IPS DF 6.9 (cell line): ENCODE measurements at regions not wholly inside any gene's neighbourhood (a gene's known extent, or its start where the extent isn't known, plus 50 kb on each side); places are given as distances from the start of the nearest gene placed in this dataset.

Experiments
- DNase-seq: peaks from one replicate; pipeline ENCODE4 v3.0.0-alpha.2; 2013; ENCODE audit warnings: low read depth, low spot score
- H3K27ac ChIP-seq: one replicate; pipeline ENCODE4 v1.5.1; 2013; ENCODE audit warnings: low read length, control low read depth
- H3K27me3 ChIP-seq: 2 replicates; pipeline ENCODE4 v1.6.1; 2013; ENCODE audit warnings: mild to moderate bottlenecking, low read length; ENCODE audit not compliant: control insufficient read depth, insufficient read depth
- H3K36me3 ChIP-seq: 2 replicates; pipeline ENCODE4 v1.6.1; 2013; ENCODE audit warnings: low read length; ENCODE audit not compliant: control insufficient read depth, insufficient read depth
- H3K4me1 ChIP-seq: 2 replicates; pipeline ENCODE4 v1.6.1; 2013; ENCODE audit warnings: low read length; ENCODE audit not compliant: control insufficient read depth, insufficient read depth
- H3K4me3 ChIP-seq: 2 replicates; pipeline ENCODE4 v1.5.1; 2013; ENCODE audit warnings: mild to moderate bottlenecking, low read length
- H3K9me3 ChIP-seq: 2 replicates; pipeline ENCODE4 v1.6.1; 2013; ENCODE audit warnings: low read length, inconsistent platforms; ENCODE audit not compliant: control insufficient read depth, insufficient read depth
- WGBS: extraction: QIAGEN DNeasy Blood & Tissue Kit; methylation state at CpG from one replicate; pipeline ENCODE4 v1.1.7; 2013; ENCODE audit warnings: mixed read lengths, missing lambda C conversion rate; ENCODE audit not compliant: insufficient read length, insufficient coverage; 5-methylcytosine and 5-hydroxymethylcytosine counted together

GRCh38 chr1:232483826-232484225 is 146.1 kb downstream of the SIPA1L2 start:
- H3K4me3 ChIP-seq = no peak overlapping the region
- no peaks in the 10 kb centered on the region for H3K27me3 ChIP-seq
- H3K27ac ChIP-seq = no peak overlapping the region
- DNase-seq = no peak
- H3K9me3 ChIP-seq = no peaks in the 10 kb centered on the region
- no peaks in the 10 kb centered on the region for H3K4me1 ChIP-seq
- no CpG with 5 or more reads among the region's 4 CpGs for whole genome bisulfite sequencing
- H3K36me3 ChIP-seq = no peaks in the 10 kb centered on the region

- Histone ChIP-seq H3K4me1 (no peaks in the 10 kb centered on the region), H3K27ac (no peak overlapping the region), H3K36me3 (no peaks in the 10 kb centered on the region), H3K9me3 (no peaks in the 10 kb centered on the region), H3K27me3 (no peaks in the 10 kb centered on the region), H3K4me3 (no peak overlapping the region)
- no CpG with 5 or more reads among the region's 5 CpGs for WGBS
- no peak for DNase-seq
Observed at GRCh38 chr1:232481091-232481490, 148.8 kb downstream of the SIPA1L2 start.

- no peak overlapping the region for H3K4me3 ChIP-seq
- DNase-seq = no peak
- H3K4me1 ChIP-seq = peaks cover 3% of the 10 kb centered on the region; the same call in 1 of the 2 replicates
- WGBS = no CpG with 5 or more reads among the region's 6 CpGs
- no peaks in the 10 kb centered on the region for H3K9me3 ChIP-seq
- no peaks in the 10 kb centered on the region for H3K36me3 ChIP-seq
- H3K27ac ChIP-seq = no peak overlapping the region
- no peaks in the 10 kb centered on the region for H3K27me3 ChIP-seq
Observed at GRCh38 chr1:232477728-232478127, 152.2 kb downstream of the SIPA1L2 start.

GRCh38 chr1:232476538-232476950 is 153.4 kb downstream of the SIPA1L2 start:
- no peak for DNase-seq
- Histone ChIP-seq H3K36me3 (no peaks in the 10 kb centered on the region), H3K4me3 (no peak overlapping the region), H3K27me3 (no peaks in the 10 kb centered on the region), H3K27ac (no peak overlapping the region), H3K4me1 (peaks cover 3% of the 10 kb centered on the region; the same call in 1 of the 2 replicates), H3K9me3 (no peaks in the 10 kb centered on the region)
- no CpG with 5 or more reads among the region's 2 CpGs for WGBS

DNA sequence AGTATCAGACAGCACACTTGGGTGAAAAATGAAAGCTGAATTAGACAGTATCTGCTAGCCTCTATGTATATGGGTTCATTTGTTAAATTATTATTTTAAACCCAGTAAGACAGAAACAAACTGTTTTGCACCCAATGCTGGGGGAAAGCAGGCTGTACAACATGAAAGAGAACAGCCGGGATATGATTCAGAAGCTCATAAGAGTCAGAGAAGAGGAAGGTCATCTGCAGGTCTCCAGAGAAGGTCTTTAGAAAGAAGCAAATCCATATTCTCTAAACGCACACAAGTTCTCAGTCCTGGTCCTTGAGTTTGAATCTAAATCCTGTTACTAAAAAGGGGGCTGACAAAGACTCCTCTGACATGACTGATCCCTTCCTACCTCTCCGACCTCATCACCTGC is 155.1 kb downstream of the SIPA1L2 start:
- Histone ChIP-seq H3K9me3 (no peaks in the 10 kb centered on the region), H3K36me3 (no peaks in the 10 kb centered on the region), H3K4me1 (peaks cover 3% of the 10 kb centered on the region; the same call in 1 of the 2 replicates), H3K27ac (no peak overlapping the region), H3K4me3 (no peak overlapping the region), H3K27me3 (peaks cover 2% of the 10 kb centered on the region; the same call in 1 of the 2 replicates)
- DNase-seq = no peak
- no CpG with 5 or more reads among the region's 3 CpGs for WGBS

- no peak overlapping the region for H3K27ac ChIP-seq
- no peak for DNase-seq
Observed at GRCh38 chr1:232473900-232474299, 156.0 kb downstream of the SIPA1L2 start.

DNA sequence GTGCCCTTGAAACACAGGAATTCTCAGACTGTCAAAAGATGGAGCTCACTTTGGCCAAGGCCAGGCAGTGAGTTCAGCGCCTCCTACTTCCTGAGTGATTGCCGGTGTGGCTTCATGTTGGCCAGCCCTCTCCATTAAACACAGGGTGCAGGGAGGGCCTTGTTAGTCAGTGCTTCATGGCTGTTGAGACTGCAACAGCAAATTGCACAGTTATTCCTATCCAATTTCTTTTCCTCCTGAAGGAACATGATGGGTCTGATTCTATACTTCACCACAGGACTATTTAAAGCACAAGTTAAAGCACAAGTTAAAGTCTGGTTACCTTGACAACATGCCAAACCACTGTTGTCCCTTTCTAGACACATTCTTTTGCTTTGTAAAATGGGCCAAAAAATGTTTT is 156.6 kb downstream of the SIPA1L2 start:
- DNase-seq = no peak
- H3K4me1 ChIP-seq = peaks cover 3% of the 10 kb centered on the region; the same call in 1 of the 2 replicates

More at GRCh38 chr1:232473900-232474299, 156.0 kb downstream of the SIPA1L2 start:
- H3K4me1 ChIP-seq = peaks cover 3% of the 10 kb centered on the region; the same call in 1 of the 2 replicates
- no peak overlapping the region for H3K4me3 ChIP-seq
- H3K27me3 ChIP-seq = peaks cover 4% of the 10 kb centered on the region; the same call in 1 of the 2 replicates
- H3K36me3 ChIP-seq = no peaks in the 10 kb centered on the region
- H3K9me3 ChIP-seq = no peaks in the 10 kb centered on the region
- WGBS = no CpG with 5 or more reads among the region's 4 CpGs

DNA sequence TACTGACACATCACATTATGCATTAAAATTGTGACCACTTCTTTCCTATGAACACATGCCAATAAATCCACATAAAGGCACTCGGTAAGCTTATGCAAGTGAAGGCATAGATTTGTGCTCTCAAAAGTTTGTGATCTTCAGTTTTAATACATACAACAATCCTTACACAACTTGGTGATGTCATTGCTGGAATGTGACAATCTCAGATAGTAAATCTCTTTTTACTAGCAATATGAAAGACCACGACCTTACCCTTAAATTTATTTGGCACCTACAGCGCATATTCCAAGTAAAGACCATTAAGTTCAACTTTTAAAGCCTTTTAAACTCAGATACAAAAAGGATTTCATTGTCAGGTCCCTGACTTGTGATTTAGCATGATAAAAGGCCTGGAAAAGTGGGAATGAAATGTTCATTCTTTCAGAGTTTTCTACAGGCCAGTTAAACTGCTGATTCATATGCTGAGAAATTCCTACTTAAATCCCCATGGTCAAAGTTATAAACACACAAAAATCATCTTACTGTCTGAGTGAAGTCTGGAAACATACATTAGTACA is 157.4 kb downstream of the SIPA1L2 start:
- no CpG with 5 or more reads among the region's 3 CpGs for WGBS
- peaks cover 3% of the 10 kb centered on the region; the same call in 1 of the 2 replicates for H3K4me1 ChIP-seq
- no peak overlapping the region for H3K27ac ChIP-seq
- no peaks in the 10 kb centered on the region for H3K9me3 ChIP-seq
- no peaks in the 10 kb centered on the region for H3K36me3 ChIP-seq
- DNase-seq = no peak
- peaks cover 6% of the 10 kb centered on the region; the same call in 1 of the 2 replicates for H3K27me3 ChIP-seq
- no peak overlapping the region for H3K4me3 ChIP-seq

More for the DNA sequence above, 156.6 kb downstream of the SIPA1L2 start:
- no peaks in the 10 kb centered on the region for H3K9me3 ChIP-seq
- H3K27ac ChIP-seq = no peak overlapping the region
- peaks cover 5% of the 10 kb centered on the region; the same call in 1 of the 2 replicates for H3K27me3 ChIP-seq
- no peaks in the 10 kb centered on the region for H3K36me3 ChIP-seq
- WGBS = no CpG with 5 or more reads among the region's 2 CpGs
- H3K4me3 ChIP-seq = no peak overlapping the region

- H3K4me1 ChIP-seq = peaks cover 3% of the 10 kb centered on the region; the same call in 1 of the 2 replicates
- H3K9me3 ChIP-seq = no peaks in the 10 kb centered on the region
- WGBS = no CpG with 5 or more reads among the region's 5 CpGs
- H3K4me3 ChIP-seq = no peak overlapping the region
- H3K27me3 ChIP-seq = peaks cover 13% of the 10 kb centered on the region
- no peak overlapping the region for H3K27ac ChIP-seq
- DNase-seq = no peak
- H3K36me3 ChIP-seq = no peaks in the 10 kb centered on the region
Observed at GRCh38 chr1:232471250-232471649, 158.7 kb downstream of the SIPA1L2 start.

- no CpG with 5 or more reads among the region's 1 CpG for WGBS
- Histone ChIP-seq H3K9me3 (no peaks in the 10 kb centered on the region), H3K27me3 (peaks cover 15% of the 10 kb centered on the region), H3K27ac (no peak overlapping the region), H3K4me1 (peaks cover 3% of the 10 kb centered on the region; the same call in 1 of the 2 replicates), H3K36me3 (no peaks in the 10 kb centered on the region), H3K4me3 (no peak overlapping the region)
- DNase-seq = no peak
Observed at GRCh38 chr1:232470711-232471110, 159.2 kb downstream of the SIPA1L2 start.

DNA sequence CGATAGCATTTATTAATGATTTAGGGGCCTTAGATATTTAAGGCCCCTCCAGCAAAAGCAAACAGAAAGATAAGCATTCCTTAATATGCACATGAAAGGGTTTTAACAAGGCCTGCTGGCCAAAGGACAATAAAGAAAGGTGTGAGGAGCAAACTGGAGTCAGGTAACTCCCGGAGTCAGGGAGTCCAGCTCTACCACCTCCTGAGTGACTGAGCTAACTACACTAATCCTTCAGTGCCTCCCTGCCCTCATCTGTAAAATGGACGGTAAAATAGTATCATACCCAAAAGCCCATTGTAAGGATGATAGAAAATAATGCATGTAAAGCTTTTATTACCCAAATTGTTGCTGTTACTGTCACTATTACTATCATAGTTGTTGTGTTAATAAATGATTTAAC is 161.7 kb downstream of the SIPA1L2 start:
- no peak for DNase-seq
- no CpG with 5 or more reads among the region's 3 CpGs for WGBS
- H3K36me3 ChIP-seq = no peaks in the 10 kb centered on the region

More for the DNA sequence above, 161.7 kb downstream of the SIPA1L2 start:
- Histone ChIP-seq H3K27me3 (peaks cover 15% of the 10 kb centered on the region), H3K4me1 (peaks cover under 1% of the 10 kb centered on the region; the same call in 1 of the 2 replicates), H3K4me3 (no peak overlapping the region), H3K27ac (no peak overlapping the region), H3K9me3 (no peaks in the 10 kb centered on the region)
